HG02884 (cell line): ENCODE measurements at regions not wholly inside any gene's neighbourhood (a gene's known extent, or its start where the extent isn't known, plus 50 kb on each side); places are given as distances from the start of the nearest gene placed in this dataset.
"Not testable (repeated sequence)": the region's sequence is repeated elsewhere in the genome, so short reads cannot be mapped to it uniquely, and the experiment has no call there.

ENCODE experiments used
- ATAC-seq: cut with Tn5 transposase; IDR thresholded peaks from one replicate; pipeline ENCODE4 v1.9.1; 2021; ENCODE audit warnings: mild to moderate bottlenecking, moderate library complexity; ENCODE audit not compliant: unreplicated experiment

GRCh38 chr2:66109419-66109818 lies 325.5 kb upstream of the MEIS1 start:
- ATAC-seq: no peak

- no peak for ATAC-seq
These were observed 329.7 kb upstream of the MEIS1 start for GRCh38 chr2:66105066-66105753.

GRCh38 chr2:66103581-66103980 lies 331.3 kb upstream of the MEIS1 start:
- no peak for ATAC-seq

GRCh38 chr2:66101206-66101605 lies 333.7 kb upstream of the MEIS1 start:
- ATAC-seq: no peak

- no peak for ATAC-seq
These were observed 339.0 kb upstream of the MEIS1 start for GRCh38 chr2:66095820-66096345.

GRCh38 chr2:66094689-66095088 lies 340.2 kb upstream of the MEIS1 start:
- ATAC-seq: not testable (repeated sequence)

- ATAC-seq: no peak
These were observed 341.6 kb upstream of the MEIS1 start for GRCh38 chr2:66093371-66093770.

- no peak for ATAC-seq
These were observed 349.9 kb upstream of the MEIS1 start for GRCh38 chr2:66084948-66085590.

GRCh38 chr2:66082581-66082980 lies 352.3 kb upstream of the MEIS1 start:
- no peak for ATAC-seq

- ATAC-seq: no peak
These were observed 354.8 kb upstream of the MEIS1 start for GRCh38 chr2:66080127-66080526.

GRCh38 chr2:66073172-66073571 lies 361.8 kb upstream of the MEIS1 start:
- ATAC-seq: no peak

GRCh38 chr2:66070721-66071602 lies 364.0 kb upstream of the MEIS1 start:
- no peak for ATAC-seq

- ATAC-seq: no peak
These were observed 364.8 kb upstream of the MEIS1 start for GRCh38 chr2:66069937-66070720.

- no peak for ATAC-seq
These were observed 368.9 kb upstream of the MEIS1 start for GRCh38 chr2:66066032-66066431.

GRCh38 chr2:66059332-66059731 lies 375.6 kb upstream of the MEIS1 start:
- no peak for ATAC-seq

- no peak for ATAC-seq
These were observed 376.2 kb upstream of the MEIS1 start for GRCh38 chr2:66058675-66059074.

- no peak for ATAC-seq
These were observed 377.1 kb upstream of the MEIS1 start for GRCh38 chr2:66057844-66058243.

- ATAC-seq: no peak
These were observed 384.5 kb upstream of the MEIS1 start for GRCh38 chr2:66050392-66050791.

GRCh38 chr2:66048667-66049066 lies 386.3 kb upstream of the MEIS1 start:
- no peak for ATAC-seq

- no peak for ATAC-seq
These were observed 392.8 kb upstream of the MEIS1 start for GRCh38 chr2:66041902-66042657.
